ENCODE measurements at regions not wholly inside any gene's neighbourhood (a gene's known extent, or its start where the extent isn't known, plus 50 kb on each side); places are given as distances from the start of the nearest gene placed in this dataset.

GRCh38 chr10:78367751-78368150 lies 334.1 kb downstream of the RPS24 start:
- CTCF ChIA-PET: interaction anchor here (1.4 to 1.8 kb wide), 2 partner anchors 9 to 13 kb away, joined by 3 to 5 read pairs; no protein-coding TSS in a partner anchor
- no peaks in the 10 kb centered on the region for H3K9me3 ChIP-seq
- no peak overlapping the region for H3K4me2 ChIP-seq

GRCh38 chr10:78371136-78371535 lies 337.5 kb downstream of the RPS24 start:
- 81% methylated on average over 4 of the region's 4 CpGs for WGBS (ENCODE audit: low lambda C conversion rate)
- no peaks in the 10 kb centered on the region for H3K36me3 ChIP-seq (replicated peaks in 1 of 2; ENCODE audit: control insufficient read depth in 1 of 2, insufficient read depth in 2 of 2, low read length in 1 of 2)
- POLR2A ChIA-PET: interaction anchor here (0.9 to 1.2 kb wide), 2 partner anchors 13 to 15 kb away, joined by 3 to 4 read pairs; no protein-coding TSS in a partner anchor
- no peak overlapping the region for H2AFZ ChIP-seq (ENCODE audit: low read depth)
- CTCF ChIA-PET: interaction anchor here (1.1 kb wide), 1 partner anchor 9 kb away, joined by 6 read pairs; no protein-coding TSS in a partner anchor
- no peak overlapping the region for H3K4me2 ChIP-seq
- H3K4me1 ChIP-seq (ENCODE audit: control insufficient read depth in 1 of 2, insufficient read depth in 2 of 2, low read depth in 1 of 2, low read length in 1 of 2): peaks cover 0 to 28% of the 10 kb centered on the region in 2 experiments; a peak in 1 of 4 replicates
- H3K79me2 ChIP-seq (ENCODE audit: insufficient read depth): no peaks in the 10 kb centered on the region
- no peak overlapping the region for H3K4me3 ChIP-seq (ENCODE audit: low read depth in 2 of 2, low read length in 1 of 2)
- H3K27ac ChIP-seq (ENCODE audit: low read depth in 2 of 2, low read length in 1 of 2): no peak overlapping the region
- no peaks in the 10 kb centered on the region for H3K9me2 ChIP-seq
- no peaks in the 10 kb centered on the region for H3K27me3 ChIP-seq (ENCODE audit: insufficient read depth)
- H4K20me1 ChIP-seq (ENCODE audit: insufficient read depth): no peaks in the 10 kb centered on the region
- no peak overlapping the region for H3K9ac ChIP-seq
- H3K9me3 ChIP-seq: no peaks in the 10 kb centered on the region
- H3F3A ChIP-seq (replicated peaks; ENCODE audit: insufficient read depth): no peaks in the 10 kb centered on the region
- no peak for DNase-seq
- TF ChIP-seq SMC3 (IDR thresholded peaks at IDR 0.05; ENCODE audit: low read depth, low read length): no peak
- TF ChIP-seq MEF2A (IDR thresholded peaks at IDR 0.05; ENCODE audit: borderline replicate concordance, low read depth): no peak
- no peak for TF ChIP-seq CTCF (IDR thresholded peaks at IDR 0.05)
- TF ChIP-seq NRF1 (IDR thresholded peaks at IDR 0.05; ENCODE audit: low read depth, low read length): no peak
- no peak for TF ChIP-seq POLR2AphosphoS5 (IDR thresholded peaks at IDR 0.05; ENCODE audit: low read depth, low read length)
- no peak for TF ChIP-seq IRF3 (IDR thresholded peaks at IDR 0.05; ENCODE audit: low read depth, low read length)
- no peak for TF ChIP-seq REST (IDR thresholded peaks at IDR 0.05; ENCODE audit: low read depth, low read length)

More at GRCh38 chr10:78367751-78368150, 334.1 kb downstream of the RPS24 start:
- H3K36me3 ChIP-seq (replicated peaks in 1 of 2; ENCODE audit: control insufficient read depth in 1 of 2, insufficient read depth in 2 of 2, low read length in 1 of 2): no peaks in the 10 kb centered on the region
- POLR2A ChIA-PET: no interaction called here
- H3K79me2 ChIP-seq (ENCODE audit: insufficient read depth): no peaks in the 10 kb centered on the region
- H3F3A ChIP-seq (replicated peaks; ENCODE audit: insufficient read depth): no peaks in the 10 kb centered on the region
- H3K27me3 ChIP-seq (ENCODE audit: insufficient read depth): no peaks in the 10 kb centered on the region
- no peak overlapping the region for H2AFZ ChIP-seq (ENCODE audit: low read depth)
- peaks cover 0 to 25% of the 10 kb centered on the region in 2 experiments; a peak in 1 of 4 replicates for H3K4me1 ChIP-seq (ENCODE audit: control insufficient read depth in 1 of 2, insufficient read depth in 2 of 2, low read depth in 1 of 2, low read length in 1 of 2)
- no peak for TF ChIP-seq CHD2 (IDR thresholded peaks at IDR 0.05; ENCODE audit: low read length, partially characterized antibody)
- TF ChIP-seq IRF3 (IDR thresholded peaks at IDR 0.05; ENCODE audit: low read depth, low read length): no peak
- no peak for TF ChIP-seq MEF2A (IDR thresholded peaks at IDR 0.05; ENCODE audit: borderline replicate concordance, low read depth)
- no peak for TF ChIP-seq ZBTB33 (IDR thresholded peaks at IDR 0.05; ENCODE audit: borderline replicate concordance, low read depth)
- TF ChIP-seq EP300 (IDR thresholded peaks at IDR 0.05; ENCODE audit: borderline replicate concordance in 1 of 2, low read depth in 1 of 2, low read length in 1 of 2): no peak
- TF ChIP-seq EZH2phosphoT487 (IDR thresholded peaks at IDR 0.05; ENCODE audit: borderline replicate concordance, low read depth): no peak
- TF ChIP-seq NRF1 (IDR thresholded peaks at IDR 0.05; ENCODE audit: low read depth, low read length): no peak
- no peak for TF ChIP-seq RCOR1 (IDR thresholded peaks at IDR 0.05; ENCODE audit: low read length)
- TF ChIP-seq MXI1 (IDR thresholded peaks at IDR 0.05; ENCODE audit: low read depth, low read length): no peak
- TF ChIP-seq POLR2AphosphoS5 (IDR thresholded peaks at IDR 0.05; ENCODE audit: low read depth, low read length): no peak
- TF ChIP-seq GABPA (IDR thresholded peaks at IDR 0.05; ENCODE audit: low read depth): no peak
- no peak overlapping the region for H3K9ac ChIP-seq
- no peaks in the 10 kb centered on the region for H4K20me1 ChIP-seq (ENCODE audit: insufficient read depth)
- DNase-seq: no peak
- no peaks in the 10 kb centered on the region for H3K9me2 ChIP-seq
- 67% methylated on average over 1 of the region's 2 CpGs for WGBS (ENCODE audit: low lambda C conversion rate)
- no peak overlapping the region for H3K4me3 ChIP-seq (ENCODE audit: low read depth in 2 of 2, low read length in 1 of 2)
- H3K27ac ChIP-seq (ENCODE audit: low read depth in 2 of 2, low read length in 1 of 2): no peak overlapping the region
